Stimulated activated CD4-positive, alpha-beta T cell treated with anti-CD3 and anti-CD28 coated beads, Interleukin-2, amount 100 ng/mL, for 24 hours (primary cell): ENCODE measurements at regions not wholly inside any gene's neighbourhood (a gene's known extent, or its start where the extent isn't known, plus 50 kb on each side); places are given as distances from the start of the nearest gene placed in this dataset.
"Not testable (repeated sequence)": the region's sequence is repeated elsewhere in the genome, so short reads cannot be mapped to it uniquely, and the experiment has no call there.

Experiments used
- DNase-seq, 2 donors: peaks; one replicate each; pipeline ENCODE4 v3.0.0-alpha.2; 2020

- DNase-seq, result no peak
These were observed 198.3 kb downstream of the OTOL1 start for GRCh38 chr3:161694682-161695564.

- no peak for DNase-seq
These were observed 199.2 kb downstream of the OTOL1 start for GRCh38 chr3:161695811-161696210.

- no peak for DNase-seq
These were observed 204.4 kb downstream of the OTOL1 start for GRCh38 chr3:161700998-161701397.

- not testable (repeated sequence) for DNase-seq
These were observed 210.6 kb downstream of the OTOL1 start for GRCh38 chr3:161707253-161707652.

- DNase-seq, result no peak
These were observed 217.1 kb downstream of the OTOL1 start for GRCh38 chr3:161713731-161714130.

- DNase-seq, result no peak
These were observed 235.4 kb downstream of the OTOL1 start for GRCh38 chr3:161731968-161732367.

- no peak for DNase-seq
These were observed 240.6 kb downstream of the OTOL1 start for GRCh38 chr3:161737171-161737570.

GRCh38 chr3:161740421-161740820, 243.8 kb downstream of the OTOL1 start:
- no peak for DNase-seq

GRCh38 chr3:161744366-161744765, 247.8 kb downstream of the OTOL1 start:
- no peak for DNase-seq

- no peak for DNase-seq
These were observed 249.1 kb downstream of the OTOL1 start for GRCh38 chr3:161745741-161746140.

GRCh38 chr3:161748049-161748448, 251.4 kb downstream of the OTOL1 start:
- no peak for DNase-seq

- no peak for DNase-seq
These were observed 257.9 kb downstream of the OTOL1 start for GRCh38 chr3:161754420-161755053.

GRCh38 chr3:161759444-161759843, 262.8 kb downstream of the OTOL1 start:
- DNase-seq, result no peak

- DNase-seq, result no peak
These were observed 269.7 kb downstream of the OTOL1 start for GRCh38 chr3:161766331-161766730.

- DNase-seq, result no peak
These were observed 274.1 kb downstream of the OTOL1 start for GRCh38 chr3:161770484-161771386.

- no peak for DNase-seq
These were observed 284.8 kb downstream of the OTOL1 start for GRCh38 chr3:161781381-161781780.

GRCh38 chr3:161793194-161793930, 296.8 kb downstream of the OTOL1 start:
- no peak for DNase-seq

- DNase-seq, result no peak
These were observed 297.9 kb downstream of the OTOL1 start for GRCh38 chr3:161794551-161794950.

GRCh38 chr3:161796312-161796711, 299.7 kb downstream of the OTOL1 start:
- no peak for DNase-seq

- DNase-seq, result no peak
These were observed 300.2 kb downstream of the OTOL1 start for GRCh38 chr3:161796780-161797179.

- DNase-seq, result no peak
These were observed 301.4 kb downstream of the OTOL1 start for GRCh38 chr3:161798016-161798415.

- DNase-seq, result no peak
These were observed 304.5 kb downstream of the OTOL1 start for GRCh38 chr3:161800985-161801559.
